Fibroblast of the aortic adventitia (primary cell): ENCODE measurements at regions not wholly inside any gene's neighbourhood (a gene's known extent, or its start where the extent isn't known, plus 50 kb on each side); places are given as distances from the start of the nearest gene placed in this dataset.

Experiments
- DNase-seq: peaks from one replicate; pipeline ENCODE4 v3.0.0-alpha.2; 2010; ENCODE audit warnings: low read depth
- H3K4me3 ChIP-seq: 2 replicates; pipeline ENCODE4 v1.5.1; 2011; ENCODE audit warnings: low read depth, mild to moderate bottlenecking, control low read depth, low read length, moderate library complexity
- CTCF ChIP-seq: IDR thresholded peaks from 2 replicates; pipeline ENCODE4 v1.5.1; 2011; ENCODE audit warnings: mild to moderate bottlenecking, low read length, control low read depth, inconsistent platforms; ENCODE audit not compliant: insufficient read depth

- H3K4me3 ChIP-seq: no peak overlapping the region
- DNase-seq: no peak
- TF ChIP-seq CTCF: no peak
These were observed 205.9 kb downstream of the NSG2 start for GRCh38 chr5:174251305-174252000.

GRCh38 chr5:174252121-174252520 lies 206.6 kb downstream of the NSG2 start:
- no peak for DNase-seq
- H3K4me3 ChIP-seq: no peak overlapping the region
- no peak for TF ChIP-seq CTCF

GRCh38 chr5:174259696-174260420 lies 214.4 kb downstream of the NSG2 start:
- no peak for TF ChIP-seq CTCF
- no peak overlapping the region for H3K4me3 ChIP-seq
- DNase-seq: no peak

- no peak for TF ChIP-seq CTCF
- DNase-seq: no peak
- no peak overlapping the region for H3K4me3 ChIP-seq
These were observed 225.8 kb downstream of the NSG2 start for GRCh38 chr5:174271316-174271715.

- TF ChIP-seq CTCF: no peak
- no peak for DNase-seq
- H3K4me3 ChIP-seq: no peak overlapping the region
These were observed 227.2 kb downstream of the NSG2 start for GRCh38 chr5:174272671-174273070.

GRCh38 chr5:174273325-174273724 lies 227.8 kb downstream of the NSG2 start:
- no peak for TF ChIP-seq CTCF
- DNase-seq: no peak
- no peak overlapping the region for H3K4me3 ChIP-seq
